ENCODE measurements at regions not wholly inside any gene's neighbourhood (a gene's known extent, or its start where the extent isn't known, plus 50 kb on each side); places are given as distances from the start of the nearest gene placed in this dataset.
"Not testable (repeated sequence)": the region's sequence is repeated elsewhere in the genome, so short reads cannot be mapped to it uniquely, and the experiment has no call there.

DNA sequence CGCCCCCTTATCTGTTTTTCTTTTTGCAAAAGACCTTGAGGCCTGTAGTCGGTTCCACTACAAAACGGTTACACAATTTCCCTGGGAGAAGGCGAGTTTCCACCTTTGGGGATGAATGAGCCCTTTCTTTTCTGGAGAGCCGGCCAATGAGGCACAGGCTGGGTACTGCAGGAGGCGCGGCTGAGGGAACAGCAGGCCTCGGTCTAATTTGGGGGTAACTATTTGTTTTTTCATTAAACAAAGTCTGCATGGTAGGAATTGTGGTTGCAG lies 129.2 kb downstream of the MYCN start:
- DNase-seq (ENCODE audit: low read depth), result no peak
- H3K4me3 ChIP-seq (ENCODE audit: low read length), result no peak overlapping the region
- TF ChIP-seq, protein P1, sequence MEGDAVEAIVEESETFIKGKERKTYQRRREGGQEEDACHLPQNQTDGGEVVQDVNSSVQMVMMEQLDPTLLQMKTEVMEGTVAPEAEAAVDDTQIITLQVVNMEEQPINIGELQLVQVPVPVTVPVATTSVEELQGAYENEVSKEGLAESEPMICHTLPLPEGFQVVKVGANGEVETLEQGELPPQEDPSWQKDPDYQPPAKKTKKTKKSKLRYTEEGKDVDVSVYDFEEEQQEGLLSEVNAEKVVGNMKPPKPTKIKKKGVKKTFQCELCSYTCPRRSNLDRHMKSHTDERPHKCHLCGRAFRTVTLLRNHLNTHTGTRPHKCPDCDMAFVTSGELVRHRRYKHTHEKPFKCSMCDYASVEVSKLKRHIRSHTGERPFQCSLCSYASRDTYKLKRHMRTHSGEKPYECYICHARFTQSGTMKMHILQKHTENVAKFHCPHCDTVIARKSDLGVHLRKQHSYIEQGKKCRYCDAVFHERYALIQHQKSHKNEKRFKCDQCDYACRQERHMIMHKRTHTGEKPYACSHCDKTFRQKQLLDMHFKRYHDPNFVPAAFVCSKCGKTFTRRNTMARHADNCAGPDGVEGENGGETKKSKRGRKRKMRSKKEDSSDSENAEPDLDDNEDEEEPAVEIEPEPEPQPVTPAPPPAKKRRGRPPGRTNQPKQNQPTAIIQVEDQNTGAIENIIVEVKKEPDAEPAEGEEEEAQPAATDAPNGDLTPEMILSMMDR (IDR thresholded peaks at IDR 0.05; ENCODE audit: insufficient read depth, low read depth, low read length, missing control alignments), result no peak

DNA sequence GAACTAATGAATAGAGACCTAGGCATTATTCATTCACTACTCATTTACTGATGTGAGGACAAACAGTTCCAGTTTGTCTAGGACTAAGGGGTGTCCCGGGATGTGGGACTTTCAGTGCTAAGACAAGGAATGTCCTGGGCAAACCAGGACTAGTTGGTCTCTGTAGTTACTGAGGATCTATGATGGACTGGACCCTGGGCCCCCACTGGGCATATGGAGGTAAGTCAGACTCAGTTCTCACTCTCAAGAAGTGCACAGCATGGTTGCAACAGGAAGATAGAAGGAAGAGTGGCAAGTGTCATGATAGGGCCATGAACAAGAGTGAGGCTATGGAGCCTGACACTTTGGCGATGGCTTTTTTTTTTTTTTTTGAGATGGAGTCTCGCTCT lies 128.2 kb downstream of the MYCN start:
- H3K4me3 ChIP-seq (ENCODE audit: low read length), result no peak overlapping the region
- no peak for DNase-seq (ENCODE audit: low read depth)
- TF ChIP-seq, protein P1 (IDR thresholded peaks at IDR 0.05; ENCODE audit: insufficient read depth, low read depth, low read length, missing control alignments), result no peak

DNA sequence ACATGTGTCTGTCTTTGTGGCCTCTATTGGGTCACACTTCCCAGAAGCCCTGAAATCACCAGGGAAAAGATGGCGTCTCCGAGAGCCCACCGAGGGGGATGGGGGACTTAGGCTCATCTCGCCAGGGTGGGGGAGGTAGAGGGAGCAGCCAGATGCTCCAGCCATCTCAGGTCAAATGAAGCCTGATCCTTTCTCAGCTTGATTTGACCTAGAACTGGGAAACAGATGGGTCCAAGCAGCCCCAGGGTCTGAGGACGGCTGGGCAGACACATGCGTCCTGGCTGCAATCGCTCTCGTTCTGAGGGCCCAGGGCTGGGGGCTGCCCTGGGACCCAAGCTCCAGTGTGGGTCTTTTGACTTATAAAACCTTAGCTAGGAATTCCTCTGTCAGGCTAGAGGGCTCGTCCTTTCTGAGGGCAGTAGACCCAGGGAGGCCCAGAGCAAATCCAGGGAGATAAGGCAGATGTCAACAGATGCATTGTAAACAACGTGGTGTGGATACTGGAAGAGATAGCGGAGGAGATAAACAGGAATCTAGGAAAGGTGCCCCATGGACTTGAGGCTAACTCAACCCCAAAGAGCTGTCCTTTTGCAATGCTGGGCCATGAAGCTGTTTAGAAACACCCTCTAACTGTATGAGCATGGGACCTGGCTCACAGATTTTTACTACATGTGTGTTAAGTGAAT lies 127.7 kb downstream of the MYCN start:
- H3K4me3 ChIP-seq (ENCODE audit: low read length), result no peak overlapping the region
- TF ChIP-seq, protein P1 (IDR thresholded peaks at IDR 0.05; ENCODE audit: insufficient read depth, low read depth, low read length, missing control alignments), result no peak
- no peak for DNase-seq (ENCODE audit: low read depth)

DNA sequence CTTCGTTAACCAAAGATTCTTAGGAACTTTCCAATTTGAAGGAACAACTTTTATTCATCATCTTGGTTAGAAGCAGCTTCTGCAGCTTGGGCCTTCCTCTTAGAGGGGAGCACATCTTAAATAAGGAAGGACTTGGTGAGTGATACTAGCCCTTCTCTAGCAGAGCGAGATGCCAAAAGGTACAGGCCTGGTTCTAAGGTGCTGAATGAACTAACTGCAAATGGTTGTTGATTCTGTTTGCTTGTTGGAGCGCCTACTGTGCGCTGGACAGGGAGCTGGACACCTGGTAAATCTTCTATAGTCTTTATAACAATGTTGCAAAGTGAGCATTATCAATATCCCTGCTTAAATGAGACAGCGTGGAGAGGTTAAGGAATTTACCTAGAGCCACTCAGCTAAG lies 127.1 kb downstream of the MYCN start:
- no peak overlapping the region for H3K4me3 ChIP-seq (ENCODE audit: low read length)
- TF ChIP-seq, protein P1 (IDR thresholded peaks at IDR 0.05; ENCODE audit: insufficient read depth, low read depth, low read length, missing control alignments), result no peak

DNA sequence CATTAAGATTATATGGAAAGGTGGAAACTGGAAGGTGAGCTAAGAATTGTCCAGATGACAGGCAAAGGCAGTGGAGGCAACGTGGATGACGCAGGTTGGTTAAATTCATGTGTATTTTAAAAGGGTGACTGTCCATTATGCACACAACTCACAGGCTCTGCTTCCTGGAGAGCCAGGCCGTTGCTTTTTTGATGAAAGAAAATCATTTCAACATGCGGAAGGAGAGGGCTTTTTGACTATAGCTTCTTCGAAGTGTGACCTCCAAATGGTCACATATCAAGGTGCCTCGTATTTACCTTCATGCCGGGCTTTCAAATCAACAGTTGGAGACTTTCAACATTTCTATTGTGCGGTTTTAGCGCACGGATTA lies 126.7 kb downstream of the MYCN start:
- H3K4me3 ChIP-seq (ENCODE audit: low read length), result no peak overlapping the region
- no peak for DNase-seq (ENCODE audit: low read depth)
- TF ChIP-seq, protein P1 (IDR thresholded peaks at IDR 0.05; ENCODE audit: insufficient read depth, low read depth, low read length, missing control alignments), result no peak

More for the DNA sequence above, 127.1 kb downstream of the MYCN start:
- no peak for DNase-seq (ENCODE audit: low read depth)

DNA sequence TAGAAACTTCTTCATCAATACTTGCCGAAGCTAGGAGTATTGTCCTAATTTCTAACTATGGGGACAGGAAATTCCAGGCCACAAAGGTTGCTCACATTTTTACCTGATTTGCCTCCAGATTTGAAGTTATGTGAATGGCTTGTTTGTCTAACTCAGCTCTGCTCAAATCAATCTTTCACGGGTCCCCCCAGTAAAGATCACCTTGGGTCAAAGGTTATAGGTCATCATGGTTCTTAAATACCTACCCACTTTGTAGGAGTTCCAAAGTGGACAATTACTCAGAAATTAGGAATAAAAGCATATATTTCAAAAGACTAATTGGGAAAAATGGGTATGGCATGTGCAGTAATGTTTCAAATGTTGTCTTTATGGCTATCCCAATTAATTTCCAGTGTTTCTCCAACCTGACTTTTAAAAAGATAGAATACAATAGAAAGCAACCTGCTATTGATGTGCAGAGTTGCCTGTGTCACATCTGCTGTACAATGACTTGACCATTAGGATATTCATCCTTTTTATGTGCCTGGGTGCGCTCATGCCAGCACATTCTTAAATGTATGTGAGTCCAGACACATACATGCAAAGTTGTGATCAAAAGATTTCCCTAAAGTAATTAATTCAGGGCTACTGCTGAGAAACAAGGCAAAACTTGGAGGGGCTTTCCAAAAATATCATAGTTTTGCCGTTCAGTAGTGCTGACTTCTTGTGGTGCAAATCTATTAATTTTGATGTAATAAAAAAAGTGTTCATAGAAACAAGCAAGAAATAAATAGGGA lies 126.1 kb downstream of the MYCN start:
- H3K4me3 ChIP-seq (ENCODE audit: low read length), result no peak overlapping the region
- DNase-seq (ENCODE audit: low read depth), result no peak
- TF ChIP-seq, protein P1 (IDR thresholded peaks at IDR 0.05; ENCODE audit: insufficient read depth, low read depth, low read length, missing control alignments), result no peak

DNA sequence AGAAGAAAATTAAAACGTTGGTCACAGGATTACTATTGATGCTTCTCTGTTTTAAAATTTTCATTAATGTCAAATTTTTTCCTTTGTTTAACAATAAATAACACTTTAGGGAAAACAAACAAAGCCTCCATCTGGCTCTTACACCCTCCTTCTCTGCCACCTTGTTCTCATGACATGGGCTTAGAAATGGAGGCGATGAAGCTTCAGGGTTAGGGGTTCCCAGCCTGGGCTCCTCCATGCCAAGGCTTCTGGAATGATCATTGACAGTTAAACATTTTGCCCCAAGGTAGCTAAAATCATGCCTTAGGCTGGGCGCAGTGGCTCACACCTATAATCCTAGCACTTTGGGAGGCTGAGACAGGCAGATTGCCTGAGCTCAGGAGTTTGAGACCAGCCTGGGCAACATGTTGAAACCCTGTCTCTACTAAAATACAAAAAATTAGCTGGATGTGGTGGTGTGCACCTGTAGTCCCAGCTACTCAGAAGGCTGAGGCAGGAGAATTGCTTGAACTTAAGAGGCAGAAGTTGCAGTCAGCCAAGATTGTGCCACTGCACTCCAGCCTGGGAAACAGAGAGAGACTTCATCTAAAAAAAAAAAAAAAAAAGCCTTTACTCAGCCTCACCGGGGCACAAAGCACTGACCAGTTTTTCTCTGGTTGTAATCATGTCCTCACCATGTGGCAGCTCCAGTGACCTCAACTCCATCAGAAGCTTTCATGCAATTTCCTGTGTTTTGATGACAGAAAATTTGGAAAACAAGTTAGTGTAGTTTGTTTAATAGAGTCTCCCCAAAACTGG lies 125.1 kb downstream of the MYCN start:
- not testable (repeated sequence) for H3K4me3 ChIP-seq (ENCODE audit: low read length); DNase-seq (ENCODE audit: low read depth)

All from epithelial cell of esophagus (primary cell).